ENCODE measurements at regions not wholly inside any gene's neighbourhood (a gene's known extent, or its start where the extent isn't known, plus 50 kb on each side); places are given as distances from the start of the nearest gene placed in this dataset.

DNA sequence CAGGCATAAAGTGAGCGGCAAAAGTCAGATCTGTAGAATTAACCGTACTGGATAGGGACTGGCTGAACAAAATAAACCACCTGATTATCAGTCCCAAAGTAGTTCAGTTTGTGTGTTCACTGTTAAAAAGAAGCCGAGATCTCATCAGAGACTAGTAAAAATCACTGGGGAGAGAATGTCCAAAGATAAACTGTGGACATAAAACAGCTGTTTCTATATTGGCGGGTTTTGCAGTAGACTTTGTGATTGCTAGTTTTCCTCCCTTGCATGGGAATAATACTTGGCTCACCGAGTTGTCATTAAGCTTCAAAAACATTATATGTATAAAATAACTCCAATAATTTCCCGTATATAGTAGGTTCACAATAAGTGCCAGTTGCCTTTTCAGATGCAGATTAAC lies 114.2 kb upstream of the ID4 start:
- TF ChIP-seq, protein P1, sequence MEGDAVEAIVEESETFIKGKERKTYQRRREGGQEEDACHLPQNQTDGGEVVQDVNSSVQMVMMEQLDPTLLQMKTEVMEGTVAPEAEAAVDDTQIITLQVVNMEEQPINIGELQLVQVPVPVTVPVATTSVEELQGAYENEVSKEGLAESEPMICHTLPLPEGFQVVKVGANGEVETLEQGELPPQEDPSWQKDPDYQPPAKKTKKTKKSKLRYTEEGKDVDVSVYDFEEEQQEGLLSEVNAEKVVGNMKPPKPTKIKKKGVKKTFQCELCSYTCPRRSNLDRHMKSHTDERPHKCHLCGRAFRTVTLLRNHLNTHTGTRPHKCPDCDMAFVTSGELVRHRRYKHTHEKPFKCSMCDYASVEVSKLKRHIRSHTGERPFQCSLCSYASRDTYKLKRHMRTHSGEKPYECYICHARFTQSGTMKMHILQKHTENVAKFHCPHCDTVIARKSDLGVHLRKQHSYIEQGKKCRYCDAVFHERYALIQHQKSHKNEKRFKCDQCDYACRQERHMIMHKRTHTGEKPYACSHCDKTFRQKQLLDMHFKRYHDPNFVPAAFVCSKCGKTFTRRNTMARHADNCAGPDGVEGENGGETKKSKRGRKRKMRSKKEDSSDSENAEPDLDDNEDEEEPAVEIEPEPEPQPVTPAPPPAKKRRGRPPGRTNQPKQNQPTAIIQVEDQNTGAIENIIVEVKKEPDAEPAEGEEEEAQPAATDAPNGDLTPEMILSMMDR (IDR thresholded peaks at IDR 0.05; ENCODE audit: low read depth, low read length, poor library complexity, severe bottlenecking): no peak
- no peak for TF ChIP-seq EZH2phosphoT487 (IDR thresholded peaks at IDR 0.05; ENCODE audit: borderline replicate concordance, low read length)
